ENCODE measurements at regions not wholly inside any gene's neighbourhood (a gene's known extent, or its start where the extent isn't known, plus 50 kb on each side); places are given as distances from the start of the nearest gene placed in this dataset.

GRCh38 chr14:66405158-66405557 is 81.0 kb upstream of the CCDC196 start:
- H3K9me2 ChIP-seq (ENCODE audit: insufficient read depth) = no peaks in the 10 kb centered on the region
- no peaks in the 10 kb centered on the region for H3K79me2 ChIP-seq (replicated peaks; ENCODE audit: insufficient read depth)
- TF ChIP-seq ZNF331 (CRISPR knock-in tag; IDR thresholded peaks at IDR 0.05; ENCODE audit: low read depth) = no peak
- TF ChIP-seq, protein P1, sequence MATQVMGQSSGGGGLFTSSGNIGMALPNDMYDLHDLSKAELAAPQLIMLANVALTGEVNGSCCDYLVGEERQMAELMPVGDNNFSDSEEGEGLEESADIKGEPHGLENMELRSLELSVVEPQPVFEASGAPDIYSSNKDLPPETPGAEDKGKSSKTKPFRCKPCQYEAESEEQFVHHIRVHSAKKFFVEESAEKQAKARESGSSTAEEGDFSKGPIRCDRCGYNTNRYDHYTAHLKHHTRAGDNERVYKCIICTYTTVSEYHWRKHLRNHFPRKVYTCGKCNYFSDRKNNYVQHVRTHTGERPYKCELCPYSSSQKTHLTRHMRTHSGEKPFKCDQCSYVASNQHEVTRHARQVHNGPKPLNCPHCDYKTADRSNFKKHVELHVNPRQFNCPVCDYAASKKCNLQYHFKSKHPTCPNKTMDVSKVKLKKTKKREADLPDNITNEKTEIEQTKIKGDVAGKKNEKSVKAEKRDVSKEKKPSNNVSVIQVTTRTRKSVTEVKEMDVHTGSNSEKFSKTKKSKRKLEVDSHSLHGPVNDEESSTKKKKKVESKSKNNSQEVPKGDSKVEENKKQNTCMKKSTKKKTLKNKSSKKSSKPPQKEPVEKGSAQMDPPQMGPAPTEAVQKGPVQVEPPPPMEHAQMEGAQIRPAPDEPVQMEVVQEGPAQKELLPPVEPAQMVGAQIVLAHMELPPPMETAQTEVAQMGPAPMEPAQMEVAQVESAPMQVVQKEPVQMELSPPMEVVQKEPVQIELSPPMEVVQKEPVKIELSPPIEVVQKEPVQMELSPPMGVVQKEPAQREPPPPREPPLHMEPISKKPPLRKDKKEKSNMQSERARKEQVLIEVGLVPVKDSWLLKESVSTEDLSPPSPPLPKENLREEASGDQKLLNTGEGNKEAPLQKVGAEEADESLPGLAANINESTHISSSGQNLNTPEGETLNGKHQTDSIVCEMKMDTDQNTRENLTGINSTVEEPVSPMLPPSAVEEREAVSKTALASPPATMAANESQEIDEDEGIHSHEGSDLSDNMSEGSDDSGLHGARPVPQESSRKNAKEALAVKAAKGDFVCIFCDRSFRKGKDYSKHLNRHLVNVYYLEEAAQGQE (IDR thresholded peaks at IDR 0.05; ENCODE audit: unreplicated experiment) = no peak
- no peak for TF ChIP-seq JUNB (IDR thresholded peaks at IDR 0.05; ENCODE audit: unreplicated experiment)
- TF ChIP-seq ZNF114 (CRISPR knock-in tag; IDR thresholded peaks at IDR 0.05) = no peak
- TF ChIP-seq NANOG (IDR thresholded peaks at IDR 0.05; ENCODE audit: borderline replicate concordance) = no peak
- no peak for TF ChIP-seq EZH2phosphoT487 (IDR thresholded peaks at IDR 0.05; ENCODE audit: unreplicated experiment)
- no peak overlapping the region for H3K4me3 ChIP-seq
- H3K27ac ChIP-seq (ENCODE audit: low read depth) = no peak overlapping the region
- no peaks in the 10 kb centered on the region for H3K4me1 ChIP-seq (ENCODE audit: insufficient read depth)
- no peak overlapping the region for H3K4me2 ChIP-seq
- DNase-seq (ENCODE audit: low spot score) (peak; percentile 12), ATAC-seq (peak; percentile 22; the same call in 1 of the 3 replicates)
- Mint-ChIP-seq H3K27me3 (ENCODE audit: insufficient read depth, low read depth, poor library complexity) (no peaks in the 10 kb centered on the region), H3K9me3 (no peaks in the 10 kb centered on the region), H3K27ac (no peak overlapping the region), H3K36me3 (ENCODE audit: low read depth) (no peaks in the 10 kb centered on the region), H3K4me1 (peaks cover 7% of the 10 kb centered on the region), H3K4me3 (no peak overlapping the region)
- H2AFZ ChIP-seq = no peak overlapping the region
- no peaks in the 10 kb centered on the region for H3K27me3 ChIP-seq (ENCODE audit: insufficient read depth)
- no peaks in the 10 kb centered on the region for H3F3A ChIP-seq (replicated peaks; ENCODE audit: low read depth)
- H4K20me1 ChIP-seq (replicated peaks; ENCODE audit: insufficient read depth) = no peaks in the 10 kb centered on the region
- no peaks in the 10 kb centered on the region for H3K36me3 ChIP-seq (ENCODE audit: insufficient read depth)

DNA sequence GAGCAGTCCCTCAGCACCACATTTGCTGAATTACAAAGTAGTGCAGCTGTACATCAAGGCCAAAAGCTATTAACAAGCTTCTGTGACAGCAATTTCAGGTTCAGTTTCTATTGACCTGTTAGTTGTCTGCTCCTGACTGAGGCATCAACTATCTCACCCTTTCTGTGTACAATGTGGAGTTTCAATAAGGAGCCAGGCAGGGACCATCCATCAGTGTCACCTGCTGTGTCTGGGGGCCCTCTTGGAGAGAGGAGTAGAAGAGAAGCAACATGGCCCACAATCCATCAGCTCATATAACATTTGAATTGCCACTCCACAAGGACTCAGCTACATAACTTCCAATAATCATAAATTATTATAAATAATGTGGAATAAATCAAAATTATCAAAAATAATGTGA is 72.3 kb upstream of the CCDC196 start:
- no peak overlapping the region for H3K4me3 ChIP-seq
- no peak overlapping the region for H3K4me3 Mint-ChIP-seq
- peaks cover 9% of the 10 kb centered on the region; the same call in 1 of the 2 replicates for H3K9me2 ChIP-seq (ENCODE audit: insufficient read depth)
- no peaks in the 10 kb centered on the region for H3K36me3 ChIP-seq (ENCODE audit: insufficient read depth)
- no peak overlapping the region for H2AFZ ChIP-seq
- H3K4me2 ChIP-seq = no peak overlapping the region
- no peak overlapping the region for H3K27ac Mint-ChIP-seq
- H3K4me1 Mint-ChIP-seq = no peaks in the 10 kb centered on the region
- no peaks in the 10 kb centered on the region for H3F3A ChIP-seq (replicated peaks; ENCODE audit: low read depth)
- H4K20me1 ChIP-seq (replicated peaks; ENCODE audit: insufficient read depth) = no peaks in the 10 kb centered on the region
- no peaks in the 10 kb centered on the region for H3K27me3 ChIP-seq (ENCODE audit: insufficient read depth)
- no peaks in the 10 kb centered on the region for H3K27me3 Mint-ChIP-seq (ENCODE audit: insufficient read depth, low read depth, poor library complexity)
- H3K27ac ChIP-seq (ENCODE audit: low read depth) = no peak overlapping the region
- H3K4me1 ChIP-seq (ENCODE audit: insufficient read depth) = no peaks in the 10 kb centered on the region
- H3K79me2 ChIP-seq (replicated peaks; ENCODE audit: insufficient read depth) = no peaks in the 10 kb centered on the region
- no peaks in the 10 kb centered on the region for H3K9me3 Mint-ChIP-seq
- DNase-seq (ENCODE audit: low spot score) (no peak), ATAC-seq (no peak)
- TF ChIP-seq CREB1 (CRISPR knock-in tag; IDR thresholded peaks at IDR 0.05; ENCODE audit: low read depth) (no peak), ZNF114 (CRISPR knock-in tag; IDR thresholded peaks at IDR 0.05) (no peak)
- TF ChIP-seq, protein P2, sequence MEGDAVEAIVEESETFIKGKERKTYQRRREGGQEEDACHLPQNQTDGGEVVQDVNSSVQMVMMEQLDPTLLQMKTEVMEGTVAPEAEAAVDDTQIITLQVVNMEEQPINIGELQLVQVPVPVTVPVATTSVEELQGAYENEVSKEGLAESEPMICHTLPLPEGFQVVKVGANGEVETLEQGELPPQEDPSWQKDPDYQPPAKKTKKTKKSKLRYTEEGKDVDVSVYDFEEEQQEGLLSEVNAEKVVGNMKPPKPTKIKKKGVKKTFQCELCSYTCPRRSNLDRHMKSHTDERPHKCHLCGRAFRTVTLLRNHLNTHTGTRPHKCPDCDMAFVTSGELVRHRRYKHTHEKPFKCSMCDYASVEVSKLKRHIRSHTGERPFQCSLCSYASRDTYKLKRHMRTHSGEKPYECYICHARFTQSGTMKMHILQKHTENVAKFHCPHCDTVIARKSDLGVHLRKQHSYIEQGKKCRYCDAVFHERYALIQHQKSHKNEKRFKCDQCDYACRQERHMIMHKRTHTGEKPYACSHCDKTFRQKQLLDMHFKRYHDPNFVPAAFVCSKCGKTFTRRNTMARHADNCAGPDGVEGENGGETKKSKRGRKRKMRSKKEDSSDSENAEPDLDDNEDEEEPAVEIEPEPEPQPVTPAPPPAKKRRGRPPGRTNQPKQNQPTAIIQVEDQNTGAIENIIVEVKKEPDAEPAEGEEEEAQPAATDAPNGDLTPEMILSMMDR (conservative IDR thresholded peaks at IDR 0.05; ENCODE audit: low read depth in 2 of 2) = no peak
- H3K36me3 Mint-ChIP-seq (ENCODE audit: low read depth) = no peaks in the 10 kb centered on the region
